T-helper 22 cell (primary cell): ENCODE measurements at regions not wholly inside any gene's neighbourhood (a gene's known extent, or its start where the extent isn't known, plus 50 kb on each side); places are given as distances from the start of the nearest gene placed in this dataset.
"Not testable (repeated sequence)": the region's sequence is repeated elsewhere in the genome, so short reads cannot be mapped to it uniquely, and the experiment has no call there.

Experiments
- DNase-seq: peaks from one replicate; pipeline ENCODE4 v3.0.0-alpha.2; 2020; ENCODE audit warnings: low read depth

DNA sequence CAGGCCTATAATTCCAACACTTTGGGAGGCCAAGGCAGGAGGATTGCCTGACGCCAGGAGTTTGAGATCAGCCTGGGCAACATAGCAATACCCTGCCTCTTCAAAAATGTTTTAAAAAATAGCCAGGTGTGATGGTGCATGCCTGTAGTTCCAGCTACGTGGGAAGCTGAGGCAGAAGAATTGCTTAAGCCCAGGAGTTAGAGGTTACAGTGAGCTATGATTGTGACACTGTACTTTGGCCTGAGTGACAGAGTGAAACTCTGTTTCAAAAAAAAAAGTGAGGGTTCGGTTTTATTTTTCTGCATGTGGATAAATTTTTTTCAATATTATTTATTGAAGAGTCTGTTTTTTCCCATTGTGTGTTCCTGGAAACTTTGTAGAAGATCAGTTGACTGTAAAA is 208.1 kb downstream of the SLC4A3 start:
- no peak for DNase-seq

DNA sequence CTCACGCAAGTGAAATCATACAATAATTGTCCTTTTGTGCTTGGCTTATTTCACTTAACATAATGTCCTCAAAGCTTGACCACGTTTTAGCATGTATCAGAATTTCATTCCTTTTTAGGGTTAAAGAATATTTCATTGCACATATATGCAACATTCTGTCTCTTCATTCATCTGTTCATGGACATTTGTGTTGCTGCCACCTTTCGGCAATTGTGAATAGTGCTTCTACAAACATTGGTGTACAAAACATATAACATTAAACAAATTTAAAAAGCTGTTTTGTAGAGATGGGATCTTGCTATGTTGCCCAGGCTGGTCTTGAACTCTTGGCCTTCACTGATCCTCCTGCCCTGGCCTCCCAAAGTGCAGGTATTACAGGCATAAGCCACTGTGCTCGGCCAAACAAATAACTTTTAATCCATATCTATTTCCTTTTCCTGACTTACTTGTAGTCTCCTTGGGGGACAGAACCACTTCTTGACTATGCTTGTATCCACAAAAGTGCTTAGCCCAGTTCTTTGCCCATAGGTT is 209.3 kb downstream of the SLC4A3 start:
- DNase-seq, result no peak

DNA sequence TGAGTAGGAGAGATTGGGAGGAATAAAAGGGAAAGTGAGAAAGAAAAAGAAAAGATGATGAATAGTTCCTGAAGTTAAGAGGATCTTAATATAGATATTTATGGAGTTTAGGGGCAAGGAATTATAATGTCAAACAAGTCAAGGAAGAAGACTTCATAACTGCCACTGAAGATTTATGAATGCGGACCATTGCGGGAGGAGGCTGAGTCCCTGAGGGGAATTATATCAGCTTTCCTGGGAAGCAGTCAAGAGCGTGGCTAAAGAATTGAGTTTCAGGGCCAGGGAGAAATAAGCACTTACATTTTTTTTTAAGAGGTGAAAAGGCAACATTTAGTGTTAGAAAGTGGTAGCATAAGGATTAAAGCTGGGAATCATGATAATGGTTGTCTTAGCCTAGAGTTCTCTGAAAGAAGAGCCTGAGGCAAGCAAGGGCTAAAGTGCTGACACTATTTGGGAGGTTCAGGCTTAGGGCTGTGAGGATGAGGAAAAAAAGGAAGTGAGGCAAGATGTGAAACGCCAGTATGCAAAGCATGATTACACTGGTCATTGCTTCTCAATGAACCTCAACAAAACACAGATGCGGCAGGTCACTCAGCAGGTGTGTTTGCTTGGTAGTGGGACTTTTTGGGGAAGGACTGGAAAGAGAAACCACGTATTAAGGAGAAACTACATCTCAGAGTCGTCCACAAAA is 217.1 kb downstream of the SLC4A3 start:
- DNase-seq, result no peak

DNA sequence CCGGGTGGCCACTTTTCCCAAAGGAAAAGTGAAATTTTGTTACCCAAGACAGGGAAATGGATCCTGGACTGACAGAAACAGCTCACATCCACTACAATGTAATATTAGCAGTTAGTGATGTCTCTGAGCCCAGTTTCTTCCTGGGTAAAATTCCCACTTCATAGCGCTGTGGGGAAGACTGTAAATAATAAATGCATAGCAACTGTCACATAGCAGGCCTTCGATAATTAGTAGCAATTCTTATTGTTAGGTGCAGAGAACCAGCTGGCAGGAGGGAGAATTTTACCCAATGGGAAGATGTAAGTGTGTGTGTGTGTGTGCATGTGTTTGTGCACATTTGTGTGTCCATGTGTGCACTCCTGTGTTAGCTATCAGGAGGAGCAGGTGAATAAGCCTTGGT is 221.5 kb downstream of the SLC4A3 start:
- DNase-seq, result no peak

DNA sequence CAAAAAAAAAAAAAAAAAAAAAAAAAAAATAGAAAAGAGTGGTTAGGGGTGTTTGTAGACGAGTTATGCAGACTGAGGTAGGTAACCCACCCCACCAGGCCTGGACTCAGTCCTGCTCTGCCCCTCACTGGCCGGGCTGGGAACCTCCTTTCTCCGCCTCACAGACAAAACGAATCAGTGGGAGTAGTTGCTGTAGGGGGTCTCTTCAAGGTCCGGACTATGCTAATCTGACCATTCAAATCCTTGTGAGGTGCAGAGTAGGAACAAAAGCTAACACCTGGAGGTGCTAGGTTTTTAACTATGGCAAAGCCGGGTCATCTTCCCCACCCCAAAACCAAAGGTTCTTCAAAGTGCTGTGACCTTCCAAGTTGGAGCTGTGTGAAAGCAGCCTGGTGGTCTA is 223.7 kb downstream of the SLC4A3 start:
- DNase-seq, result no peak

DNA sequence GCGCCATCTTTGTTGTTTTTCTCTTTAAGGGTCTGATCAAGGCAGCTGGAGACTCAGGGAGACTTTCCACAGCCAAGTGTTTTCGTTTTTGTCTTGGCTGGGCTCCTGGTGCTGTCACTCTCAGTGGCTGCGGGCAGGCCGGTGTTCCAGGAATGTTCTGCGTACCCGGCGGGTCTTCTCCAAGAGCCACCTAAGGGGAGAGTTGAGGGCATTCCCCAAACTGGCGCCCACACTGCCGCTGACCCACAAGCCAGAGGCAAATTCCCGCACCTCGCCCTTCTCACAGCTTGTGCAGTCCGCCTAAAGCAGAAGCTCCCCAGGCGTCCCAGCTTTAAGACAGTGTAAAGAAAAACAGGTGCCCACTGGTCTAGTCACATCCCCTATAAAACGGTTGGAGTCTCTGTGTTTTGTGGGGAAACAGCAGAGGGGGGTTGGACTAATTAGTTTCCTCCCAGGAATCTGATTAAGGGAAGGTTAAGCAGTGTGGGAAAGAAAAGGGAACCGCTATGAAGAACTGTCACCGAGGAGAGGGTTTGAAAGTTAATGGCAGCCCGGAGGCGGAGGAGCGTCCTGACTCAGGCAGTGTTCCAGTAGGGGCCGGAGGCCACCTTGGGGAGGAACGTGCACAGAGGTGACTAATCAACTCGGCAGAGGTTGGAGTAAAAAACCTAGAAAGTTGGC is 224.5 kb downstream of the SLC4A3 start:
- DNase-seq, result no peak

DNA sequence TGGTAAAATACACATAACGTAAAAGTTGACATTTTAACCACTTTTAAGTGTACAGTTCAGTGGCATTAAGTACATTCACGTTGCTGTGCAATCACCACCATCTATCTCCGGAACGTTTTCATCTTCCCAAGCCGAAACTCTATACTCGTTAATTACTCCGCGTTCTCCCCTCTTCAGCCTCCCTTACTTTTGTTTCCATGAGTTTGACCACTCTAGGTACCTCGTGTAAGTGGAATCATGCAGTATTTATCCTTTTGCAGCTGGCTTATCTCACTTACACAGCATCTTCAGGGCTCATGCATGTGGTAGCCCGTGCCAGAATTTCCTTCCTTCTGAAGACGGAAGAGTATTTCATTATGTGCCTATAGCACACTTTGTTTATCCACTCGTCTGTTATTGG is 225.2 kb downstream of the SLC4A3 start:
- DNase-seq, result no peak

DNA sequence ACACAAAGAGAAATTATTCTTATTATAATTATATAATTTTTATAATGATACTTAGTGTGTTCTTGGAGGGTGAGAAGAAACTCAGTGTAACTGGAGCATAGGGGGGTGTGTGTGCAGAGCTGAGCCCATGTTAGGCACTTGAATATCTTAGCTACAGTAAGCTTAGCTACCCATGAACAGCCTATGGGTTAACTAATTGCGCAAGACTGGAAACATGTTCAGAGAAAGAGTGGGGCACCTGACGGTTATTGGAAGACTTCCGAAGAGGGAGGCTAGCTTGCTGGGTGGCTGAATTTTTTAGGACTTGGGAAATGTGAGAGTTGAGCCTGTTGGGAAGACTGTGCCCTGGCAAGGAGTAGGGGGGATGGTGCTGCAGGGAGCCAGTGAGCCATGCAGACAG is 229.2 kb downstream of the SLC4A3 start:
- DNase-seq, result no peak

DNA sequence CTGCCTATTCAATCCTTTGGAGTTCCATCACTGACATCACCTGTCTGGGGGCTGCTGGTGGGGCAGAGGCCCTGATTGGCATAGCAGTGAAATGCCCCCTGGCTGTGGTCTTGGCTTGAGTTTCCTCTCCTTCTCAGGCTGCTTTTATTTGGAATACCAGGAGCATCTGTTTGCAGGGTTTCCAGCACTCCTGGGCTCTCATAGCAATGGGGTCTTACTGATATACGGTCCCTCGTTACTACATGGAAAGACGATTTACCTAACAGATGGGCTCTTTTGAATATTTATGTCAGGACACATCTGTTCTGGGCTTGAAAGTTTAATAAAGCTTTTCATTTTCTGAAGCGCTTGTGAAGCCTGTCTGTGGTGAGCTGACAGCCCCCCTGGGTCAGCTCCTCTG is 230.3 kb downstream of the SLC4A3 start:
- no peak for DNase-seq

DNA sequence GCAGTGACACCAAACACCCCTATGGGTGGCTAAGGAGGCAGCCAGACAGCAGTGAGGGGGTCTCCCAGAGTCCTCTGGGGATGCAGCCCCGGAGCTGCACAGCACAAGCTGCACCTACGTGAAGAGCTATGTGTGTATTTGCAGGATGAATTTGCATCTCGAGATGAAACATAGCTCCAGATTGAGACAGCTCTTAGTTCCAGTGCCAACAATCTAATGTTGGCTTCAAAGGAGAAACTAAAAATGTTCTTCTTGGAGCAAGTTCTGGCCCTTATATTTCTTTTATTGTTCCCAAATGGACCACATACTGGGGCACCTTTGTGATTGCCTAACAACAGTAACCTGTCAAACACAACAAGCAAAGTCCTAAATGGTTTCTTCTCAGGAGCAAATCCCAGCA is 233.9 kb downstream of the SLC4A3 start:
- no peak for DNase-seq

DNA sequence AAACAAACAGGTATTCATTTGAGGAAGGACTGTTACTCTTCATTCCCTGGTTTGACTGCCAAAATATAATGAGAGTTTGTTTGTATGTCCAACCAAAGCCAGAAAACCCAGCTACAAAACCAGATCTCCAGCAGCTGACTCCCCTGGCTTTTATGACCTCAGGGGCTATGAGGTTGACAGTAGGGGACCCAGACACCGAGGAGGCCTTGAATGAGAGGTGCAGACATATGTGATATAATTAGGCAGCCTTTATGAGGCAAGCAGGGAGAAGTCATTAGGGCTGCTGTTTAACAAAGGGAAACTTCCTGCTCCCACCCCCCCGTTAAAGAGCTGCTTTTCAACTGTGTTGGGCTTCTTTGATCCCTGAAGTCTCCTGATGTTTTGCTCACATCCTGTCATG is 236.7 kb downstream of the SLC4A3 start:
- no peak for DNase-seq

DNA sequence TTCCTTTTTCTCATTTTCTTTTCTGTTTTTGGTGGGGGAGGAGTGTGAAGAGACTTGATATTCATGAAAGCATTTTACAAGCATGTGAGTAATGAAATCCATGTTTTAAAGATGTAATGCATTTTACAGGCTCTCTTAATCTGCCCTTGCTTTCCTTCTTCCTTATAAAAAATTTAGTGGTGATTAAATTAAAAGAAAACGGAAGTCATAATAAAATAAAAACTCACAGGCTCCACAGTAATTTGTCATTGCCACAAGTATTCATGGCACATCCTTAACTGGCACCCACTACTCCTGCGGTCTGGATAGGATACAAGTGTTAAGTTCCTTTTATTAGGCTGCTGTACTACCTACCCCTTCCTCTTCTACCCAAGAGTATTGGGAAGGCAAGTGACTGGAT is 241.2 kb downstream of the SLC4A3 start:
- no peak for DNase-seq

DNA sequence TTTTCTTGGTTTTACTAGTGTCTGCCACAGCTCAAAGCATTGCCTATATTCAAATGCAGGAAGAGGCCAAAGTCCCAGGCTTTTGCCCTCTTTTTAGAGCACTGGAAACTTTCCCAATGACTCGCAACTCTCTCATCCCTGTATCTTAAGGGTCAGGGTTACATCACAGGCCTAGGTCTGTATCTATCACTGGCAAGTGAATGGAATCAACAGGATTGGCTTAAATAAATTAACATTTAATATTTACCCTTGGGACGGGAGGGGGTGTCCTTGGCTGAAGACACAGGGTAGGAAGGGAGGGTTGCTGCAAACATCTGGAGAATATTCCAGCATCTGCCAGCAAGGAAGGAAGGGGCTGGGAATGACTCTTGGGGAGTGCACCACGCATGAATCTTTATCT is 242.6 kb downstream of the SLC4A3 start:
- no peak for DNase-seq

DNA sequence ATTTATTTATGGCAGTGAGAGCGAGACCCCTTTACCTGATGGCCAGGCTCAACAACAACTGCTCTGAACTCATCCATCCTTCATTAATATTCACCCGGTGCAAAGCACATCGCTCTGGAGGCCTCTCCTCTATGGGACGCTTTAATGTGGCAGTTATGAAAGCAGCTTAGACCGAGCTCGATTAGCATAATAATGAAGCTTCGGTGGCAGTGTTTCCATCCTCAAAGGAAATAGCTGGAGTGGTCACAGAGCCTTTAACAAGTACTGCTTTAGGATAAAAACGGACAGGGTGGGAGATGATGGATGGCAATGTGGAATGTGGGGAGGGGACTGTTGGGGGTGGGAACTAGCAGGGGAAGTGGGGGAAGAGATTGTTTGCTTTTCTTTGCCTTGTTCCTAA is 243.9 kb downstream of the SLC4A3 start:
- no peak for DNase-seq

DNA sequence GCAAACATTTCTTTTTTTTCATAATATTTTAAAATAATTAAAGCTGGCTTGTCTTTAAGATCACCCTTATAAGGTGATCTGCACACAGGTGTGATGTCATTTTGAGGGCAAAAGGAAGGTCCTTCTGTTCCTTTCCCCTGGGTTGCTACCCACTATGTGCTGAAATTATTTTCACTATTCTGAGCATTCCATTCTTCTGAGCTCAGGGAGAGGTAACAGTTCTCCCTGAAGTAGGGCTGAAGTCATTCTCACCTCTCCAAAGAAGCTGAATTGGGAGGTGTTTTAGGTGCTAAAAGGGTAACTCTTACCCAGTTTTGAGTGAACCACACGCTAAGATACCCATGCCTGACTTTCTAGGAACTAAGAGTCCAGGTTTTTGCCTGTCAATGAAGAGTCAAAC is 247.6 kb downstream of the SLC4A3 start:
- no peak for DNase-seq

DNA sequence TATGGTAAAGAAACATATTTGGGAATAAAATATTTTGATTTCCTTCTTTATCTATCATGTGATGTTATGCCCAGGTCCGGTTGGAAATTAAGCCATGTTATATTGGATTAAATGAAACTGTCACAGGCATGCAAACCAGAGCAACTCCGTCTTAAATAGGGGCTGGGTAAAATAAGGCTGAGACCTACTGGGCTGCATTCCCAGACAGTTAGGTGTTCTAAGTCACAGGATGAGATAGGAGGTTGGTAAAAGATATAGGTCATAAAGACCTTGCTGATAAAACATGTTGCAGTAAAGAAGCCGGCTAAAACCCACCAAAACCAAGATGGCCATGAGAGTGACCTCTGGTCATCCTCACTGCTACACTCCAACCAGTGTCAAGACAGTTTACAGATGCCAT is 248.6 kb downstream of the SLC4A3 start:
- not testable (repeated sequence) for DNase-seq

DNA sequence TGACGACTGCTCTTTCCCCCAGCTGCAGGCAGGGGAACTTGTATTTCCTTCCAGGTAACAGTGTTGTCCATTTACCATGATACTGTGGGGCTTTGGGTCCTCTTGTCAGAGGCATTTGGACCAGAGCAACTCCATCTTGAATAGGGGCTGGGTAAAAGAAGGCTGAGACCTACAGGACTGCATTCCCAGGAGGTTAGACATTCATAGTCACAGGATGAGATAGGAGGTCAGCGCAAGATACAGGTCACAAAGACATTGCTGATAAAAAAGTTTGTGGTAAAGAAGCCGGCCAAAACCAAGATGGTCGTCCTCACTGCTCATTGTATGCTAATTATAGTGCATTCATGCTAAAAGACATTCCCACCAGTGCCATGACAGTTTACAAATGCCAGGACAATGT is 249.5 kb downstream of the SLC4A3 start:
- no peak for DNase-seq

DNA sequence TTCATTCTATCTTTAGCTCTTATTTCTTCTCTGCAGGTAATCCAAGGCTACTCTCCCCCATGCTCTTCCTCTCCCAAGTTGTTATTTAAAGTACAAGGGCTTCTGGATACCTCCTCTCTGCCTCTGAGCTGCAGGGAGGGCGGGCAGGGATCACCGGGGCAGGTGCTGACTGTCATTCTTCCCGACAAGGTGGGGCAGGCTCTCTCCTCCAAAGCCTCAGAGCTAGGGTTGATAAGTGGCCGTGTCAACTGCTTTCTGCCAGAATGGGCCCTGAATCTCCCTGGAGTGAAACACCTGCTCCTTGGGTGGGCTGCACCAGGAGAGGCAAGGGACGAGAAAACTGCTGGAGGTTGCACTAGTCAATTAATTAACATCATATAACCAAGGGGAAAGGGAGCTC is 250.3 kb downstream of the SLC4A3 start:
- DNase-seq, result no peak

DNA sequence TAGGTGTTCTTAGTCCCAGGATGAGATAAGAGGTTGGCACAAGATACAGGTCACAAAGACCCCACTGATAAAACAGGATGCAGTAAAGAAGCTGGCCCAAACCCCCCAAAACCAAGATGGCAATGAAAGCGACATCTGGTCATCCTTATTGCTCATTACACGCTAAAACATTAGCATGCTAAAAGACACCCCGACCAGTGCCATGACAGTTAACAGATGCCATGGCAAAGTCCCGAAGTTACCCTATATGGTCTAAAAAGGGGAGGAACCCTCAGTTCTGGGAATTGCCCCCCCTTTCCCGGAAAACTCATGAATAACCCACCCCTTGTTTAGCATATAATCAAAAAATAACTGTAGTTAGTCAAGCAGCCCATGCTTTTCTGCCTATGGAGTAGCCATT is 251.1 kb downstream of the SLC4A3 start:
- no peak for DNase-seq

DNA sequence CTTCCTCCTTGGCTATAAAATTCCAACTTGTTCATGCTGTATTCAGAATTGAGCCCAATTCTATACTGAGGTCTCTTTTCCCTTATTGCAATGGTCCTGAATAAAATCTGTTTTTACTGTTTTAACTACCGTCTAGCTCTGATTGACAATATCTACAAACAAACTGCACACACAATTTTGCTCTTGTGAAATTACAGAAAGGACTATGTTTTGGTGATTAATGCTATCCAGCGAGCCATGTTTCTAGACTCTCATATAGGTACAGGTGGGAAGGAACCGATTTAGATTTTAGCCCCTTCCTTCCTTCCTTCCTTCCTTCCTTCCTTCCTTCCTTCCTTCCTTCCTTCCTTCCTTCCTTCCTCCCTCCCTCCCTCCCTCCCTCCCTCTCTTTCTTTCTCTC is 254.4 kb downstream of the SLC4A3 start:
- no peak for DNase-seq

DNA sequence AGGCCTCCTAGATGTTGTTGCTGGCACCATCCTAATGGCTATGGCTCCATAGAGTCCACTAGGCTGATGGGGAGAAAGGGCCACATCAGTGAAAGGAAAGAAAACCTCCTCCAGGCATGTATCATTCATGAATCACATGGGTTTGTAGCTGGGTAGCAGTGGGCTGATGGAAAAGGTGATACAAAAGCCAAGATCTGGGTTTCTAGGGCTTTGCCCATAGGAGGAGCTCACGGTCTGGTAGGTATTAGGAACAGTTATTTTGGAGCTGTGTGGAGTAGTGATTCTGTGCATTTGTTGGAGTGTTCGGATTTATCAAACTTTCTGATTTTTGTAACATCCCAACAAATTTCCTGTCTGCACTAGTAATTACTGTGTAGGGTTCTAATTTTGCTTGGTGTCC is 259.2 kb downstream of the SLC4A3 start:
- DNase-seq, result no peak

DNA sequence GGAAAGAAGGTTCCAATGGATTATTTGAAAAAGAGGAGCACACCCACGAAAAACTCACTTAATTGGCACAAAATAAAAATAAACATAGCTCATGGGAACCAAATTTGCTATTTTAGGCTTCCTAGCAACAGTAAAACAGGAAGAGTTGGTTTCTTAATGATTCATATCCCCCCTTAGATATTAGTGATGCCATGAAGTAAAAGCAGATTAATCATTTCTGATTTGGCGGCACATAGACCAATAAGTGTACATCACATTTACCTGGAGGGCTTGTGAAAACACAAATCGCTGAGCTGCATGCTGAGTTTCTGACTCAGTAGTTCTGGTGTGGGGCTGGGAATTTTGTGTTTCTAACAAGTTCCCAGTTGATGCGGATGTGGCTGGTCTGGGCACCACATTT is 260.4 kb downstream of the SLC4A3 start:
- DNase-seq, result no peak

DNA sequence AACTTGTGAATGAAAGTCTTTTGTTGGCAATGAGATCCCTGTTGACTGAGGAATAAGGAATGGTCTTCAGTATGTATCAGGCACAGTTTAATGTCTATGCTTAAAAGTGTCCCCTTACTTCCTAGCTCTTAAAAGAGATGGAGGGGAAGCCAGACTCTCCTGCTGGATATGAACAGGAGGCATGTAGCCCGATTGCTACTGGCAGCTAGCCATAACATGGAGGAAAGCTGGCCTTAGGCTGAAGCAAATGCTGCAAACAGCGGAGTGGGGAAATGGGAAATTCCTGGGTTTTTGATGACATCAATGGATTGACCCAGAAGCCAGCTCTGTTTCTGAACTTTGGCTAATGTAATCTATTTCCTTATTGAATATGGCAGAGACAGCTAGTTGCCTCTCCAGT is 266.1 kb downstream of the SLC4A3 start:
- no peak for DNase-seq

DNA sequence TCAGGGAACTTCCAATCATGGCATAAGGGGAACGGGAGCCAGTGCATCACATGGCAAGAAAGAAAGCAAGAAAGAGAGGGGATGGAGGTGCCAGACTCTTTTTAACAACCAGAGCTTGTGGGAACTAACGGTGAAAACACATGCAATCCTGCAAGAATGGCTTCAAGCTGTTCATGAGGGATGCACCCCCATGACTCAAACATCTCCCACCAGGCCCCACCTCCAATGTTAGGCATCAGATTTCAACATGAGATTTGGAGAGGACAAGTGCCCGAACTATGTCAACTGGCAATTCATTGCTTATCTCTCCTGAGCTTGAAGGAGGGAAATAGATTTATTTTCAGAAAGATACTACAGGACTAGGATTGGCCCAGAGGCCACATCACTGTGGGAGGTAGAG is 270.0 kb downstream of the SLC4A3 start:
- no peak for DNase-seq
